ENCODE measurements at regions not wholly inside any gene's neighbourhood (a gene's known extent, or its start where the extent isn't known, plus 50 kb on each side); places are given as distances from the start of the nearest gene placed in this dataset.
"Not testable (repeated sequence)": the region's sequence is repeated elsewhere in the genome, so short reads cannot be mapped to it uniquely, and the experiment has no call there.

DNA sequence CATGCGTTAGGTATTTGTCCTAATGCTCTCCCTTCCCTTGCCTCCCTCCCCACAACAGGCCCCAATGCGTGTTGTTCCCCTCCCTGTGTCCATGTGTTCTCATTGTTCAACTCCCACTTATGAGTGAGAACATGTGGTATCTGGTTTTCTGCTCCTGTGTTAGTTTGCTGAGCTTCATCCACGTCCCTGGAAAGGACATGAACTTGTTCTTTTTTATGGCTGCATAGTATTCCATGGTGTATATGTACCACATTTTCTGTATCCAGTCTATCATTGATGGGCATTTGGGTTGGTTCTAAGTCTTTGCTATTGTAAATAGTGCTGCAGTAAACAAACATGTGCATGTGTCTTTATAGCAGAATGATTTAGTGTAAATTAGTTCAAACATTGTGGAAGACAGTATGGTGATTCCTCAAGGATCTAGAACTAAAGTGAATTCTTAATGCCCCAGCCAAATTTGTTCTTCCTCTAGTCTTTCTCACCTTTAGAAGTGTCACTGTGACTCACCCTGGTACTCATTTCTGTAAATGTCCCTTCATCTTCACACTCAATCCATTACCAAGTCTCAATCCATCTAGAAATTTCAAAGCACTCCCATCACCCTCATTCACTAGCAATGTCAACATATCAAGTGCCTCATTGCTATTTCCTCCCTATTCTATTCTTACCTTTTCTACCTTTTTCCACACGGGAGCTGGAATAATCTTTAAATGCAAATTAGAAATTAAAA lies 123.9 kb downstream of the MREG start:
- not testable (repeated sequence) for DNase-seq

DNA sequence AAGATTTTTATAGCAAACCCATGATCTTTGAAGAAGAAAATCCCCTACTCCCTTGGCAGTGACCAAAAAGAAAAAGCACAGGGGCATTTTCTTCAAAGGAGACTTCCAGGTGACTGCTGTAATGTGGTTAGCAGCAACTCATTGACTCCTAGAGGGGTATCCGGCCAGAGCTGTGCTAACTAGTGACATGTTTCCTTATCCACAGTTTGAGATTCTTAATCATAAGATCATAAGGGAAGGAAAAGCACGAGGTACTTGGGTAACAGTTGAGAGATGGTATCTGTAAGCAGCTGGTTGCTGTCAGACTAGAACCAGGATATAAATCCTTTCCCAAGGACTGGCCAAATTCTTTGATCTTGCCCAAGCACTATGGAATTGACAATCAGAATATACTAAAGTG lies 124.7 kb downstream of the MREG start:
- no peak for DNase-seq

DNA sequence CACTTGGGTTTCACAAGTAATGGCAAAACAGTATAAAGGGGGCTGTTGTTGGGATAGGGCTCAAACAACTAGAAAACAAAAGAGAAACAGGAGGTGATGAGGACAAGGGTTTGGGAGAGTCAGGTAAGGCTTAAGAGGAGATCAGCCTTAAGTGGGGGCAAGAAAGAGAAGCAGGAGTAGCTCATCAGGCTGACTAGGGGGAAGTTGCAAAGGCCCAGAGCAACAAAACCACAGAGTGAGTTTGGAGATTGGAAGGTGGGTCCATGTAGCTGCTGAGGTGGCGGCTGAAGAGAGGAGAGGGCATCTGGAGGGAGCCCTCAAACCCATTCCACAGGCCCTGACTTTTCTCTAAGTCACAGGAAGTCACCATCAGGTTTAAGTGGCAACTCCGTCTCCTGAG lies 126.0 kb downstream of the MREG start:
- no peak for DNase-seq

DNA sequence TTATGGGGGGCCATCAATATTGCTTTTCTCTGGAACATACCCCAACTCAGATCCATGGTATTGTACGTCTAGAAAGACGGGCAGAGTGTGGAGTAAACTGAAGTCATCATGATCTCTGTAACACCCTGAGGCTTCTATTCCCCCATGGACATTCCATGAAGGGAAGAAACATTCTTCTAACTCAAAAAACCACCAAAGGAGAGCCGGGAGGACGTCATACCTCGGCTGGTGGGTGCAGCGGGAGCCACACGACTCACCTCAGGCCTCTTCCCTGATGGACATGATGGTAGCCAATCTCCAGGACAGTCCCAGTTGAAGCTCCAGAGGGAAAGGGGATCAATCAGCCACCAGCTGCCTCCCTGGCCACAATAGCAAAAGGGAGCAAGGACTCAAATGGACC lies 127.3 kb downstream of the MREG start:
- DNase-seq, result no peak

DNA sequence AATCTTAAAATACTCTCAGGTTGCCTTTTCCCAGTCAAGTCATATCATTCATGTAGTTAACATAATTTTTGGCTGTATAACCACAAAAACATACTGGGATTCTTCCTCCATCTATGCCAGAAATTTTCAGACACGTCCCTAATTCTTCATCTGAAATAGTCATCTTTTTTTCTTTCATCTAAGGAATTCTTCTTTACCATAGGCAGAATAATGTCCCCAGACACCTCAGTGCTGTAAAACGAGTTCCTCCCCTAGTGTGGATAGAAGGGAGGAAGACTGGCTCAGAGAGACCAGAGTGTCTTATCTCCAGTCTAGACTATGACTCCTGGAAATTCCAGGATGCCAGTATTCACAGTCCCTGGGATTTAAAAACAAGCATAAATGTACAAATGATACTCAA lies 127.8 kb downstream of the MREG start:
- DNase-seq, result no peak

DNA sequence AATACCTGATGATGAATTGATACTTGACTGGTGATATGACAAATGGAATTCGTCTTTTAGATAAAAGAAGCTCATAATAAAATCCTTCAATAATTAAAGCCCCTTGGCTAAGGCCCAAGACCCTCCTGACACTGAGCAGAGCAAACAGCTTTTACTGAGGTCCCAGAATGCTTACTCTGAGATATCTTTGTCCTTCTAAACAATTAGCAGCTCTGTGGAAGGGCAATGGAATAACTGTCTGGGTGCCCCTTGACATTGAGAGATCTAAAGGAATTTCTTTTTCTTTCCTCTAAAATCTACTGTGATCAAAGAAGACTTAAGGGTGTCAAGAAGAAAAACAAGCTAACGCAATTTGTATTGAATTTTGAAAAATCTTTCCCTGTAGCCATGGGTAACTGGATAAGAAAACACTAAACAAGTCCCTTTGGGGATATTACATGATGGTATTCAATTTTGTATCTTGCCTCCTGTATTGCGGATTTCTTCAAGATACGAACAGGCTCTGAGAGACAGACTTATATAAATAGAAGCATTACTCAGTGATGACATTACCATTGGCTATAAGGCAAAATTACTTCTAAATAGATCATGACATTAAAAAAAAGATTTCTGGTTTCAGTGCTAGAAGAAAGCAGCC lies 128.8 kb downstream of the MREG start:
- DNase-seq, result no peak

DNA sequence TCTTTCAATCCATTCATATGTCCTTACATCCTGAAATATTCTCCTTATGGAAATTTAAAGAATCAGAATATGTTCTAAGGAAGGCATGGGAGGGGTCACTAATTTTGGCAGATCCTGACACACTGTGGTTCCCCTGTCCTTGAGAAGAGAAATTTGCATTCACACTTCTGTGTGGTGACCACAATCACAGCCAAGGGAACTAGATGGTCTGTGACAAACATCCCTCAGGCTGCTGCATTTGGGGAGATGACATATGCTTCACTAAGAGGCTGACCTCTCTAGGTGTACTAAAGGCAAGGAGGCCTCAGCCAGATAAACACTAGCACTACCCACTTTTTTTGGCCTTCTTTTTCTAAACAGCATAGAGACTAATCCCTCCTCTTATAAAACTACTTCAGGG lies 129.6 kb downstream of the MREG start:
- no peak for DNase-seq

DNA sequence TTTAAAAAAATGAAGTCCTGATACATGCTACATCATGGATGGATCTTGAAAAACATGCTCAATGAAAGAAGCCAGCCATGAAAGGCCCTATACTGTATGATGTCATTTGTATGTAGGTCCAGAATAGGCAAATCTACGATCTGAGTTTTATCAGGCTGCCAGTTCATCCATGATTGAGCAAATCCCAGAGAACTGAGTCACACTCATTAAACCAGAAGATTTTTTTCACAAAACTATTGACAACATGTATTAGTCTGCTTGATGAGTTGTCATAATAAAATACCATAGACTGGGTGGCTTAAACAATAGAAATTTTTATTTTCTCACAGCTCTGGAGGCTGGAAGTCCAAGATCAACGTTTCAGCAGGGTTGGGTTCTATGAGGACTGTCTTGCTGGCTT lies 130.7 kb downstream of the MREG start:
- DNase-seq, result no peak

DNA sequence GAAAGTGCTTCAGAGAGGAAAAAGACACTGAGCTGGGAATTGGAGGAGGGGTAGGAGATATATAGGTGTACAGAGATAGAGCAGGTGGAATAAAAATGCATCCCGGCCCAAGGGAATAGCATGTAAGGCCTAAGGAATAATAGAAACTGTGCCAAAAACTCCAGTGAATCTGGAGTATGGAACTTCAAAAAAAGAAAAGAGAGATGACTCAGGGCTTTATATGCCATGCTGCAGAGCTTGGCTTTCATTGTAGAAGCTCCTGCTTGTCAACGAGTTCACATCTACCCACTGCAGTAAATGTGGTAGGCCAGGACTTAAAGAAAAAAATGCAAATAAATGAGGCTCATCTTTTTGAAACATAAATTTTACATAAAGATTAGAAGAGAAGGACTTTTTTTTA lies 131.8 kb downstream of the MREG start:
- DNase-seq, result no peak

DNA sequence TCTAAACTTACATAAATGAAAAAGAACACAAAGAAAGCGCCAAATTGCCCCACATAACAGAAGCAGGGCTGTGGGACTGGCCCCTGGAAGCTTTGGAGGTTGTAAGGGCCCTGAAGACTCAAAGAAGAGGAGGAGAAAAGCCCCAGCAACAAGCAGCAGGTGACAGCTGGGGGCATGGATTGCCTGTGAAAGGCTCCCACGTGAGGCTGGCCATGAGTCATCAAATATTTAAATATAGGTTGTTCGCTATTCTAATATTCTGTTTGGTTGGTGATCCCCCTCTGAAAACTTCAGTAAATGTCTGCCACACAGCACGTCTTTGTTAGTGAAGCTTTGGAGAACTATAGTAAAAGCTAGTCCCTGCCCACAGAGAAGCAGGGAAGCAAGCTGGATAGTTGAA lies 132.4 kb downstream of the MREG start:
- DNase-seq, result no peak

DNA sequence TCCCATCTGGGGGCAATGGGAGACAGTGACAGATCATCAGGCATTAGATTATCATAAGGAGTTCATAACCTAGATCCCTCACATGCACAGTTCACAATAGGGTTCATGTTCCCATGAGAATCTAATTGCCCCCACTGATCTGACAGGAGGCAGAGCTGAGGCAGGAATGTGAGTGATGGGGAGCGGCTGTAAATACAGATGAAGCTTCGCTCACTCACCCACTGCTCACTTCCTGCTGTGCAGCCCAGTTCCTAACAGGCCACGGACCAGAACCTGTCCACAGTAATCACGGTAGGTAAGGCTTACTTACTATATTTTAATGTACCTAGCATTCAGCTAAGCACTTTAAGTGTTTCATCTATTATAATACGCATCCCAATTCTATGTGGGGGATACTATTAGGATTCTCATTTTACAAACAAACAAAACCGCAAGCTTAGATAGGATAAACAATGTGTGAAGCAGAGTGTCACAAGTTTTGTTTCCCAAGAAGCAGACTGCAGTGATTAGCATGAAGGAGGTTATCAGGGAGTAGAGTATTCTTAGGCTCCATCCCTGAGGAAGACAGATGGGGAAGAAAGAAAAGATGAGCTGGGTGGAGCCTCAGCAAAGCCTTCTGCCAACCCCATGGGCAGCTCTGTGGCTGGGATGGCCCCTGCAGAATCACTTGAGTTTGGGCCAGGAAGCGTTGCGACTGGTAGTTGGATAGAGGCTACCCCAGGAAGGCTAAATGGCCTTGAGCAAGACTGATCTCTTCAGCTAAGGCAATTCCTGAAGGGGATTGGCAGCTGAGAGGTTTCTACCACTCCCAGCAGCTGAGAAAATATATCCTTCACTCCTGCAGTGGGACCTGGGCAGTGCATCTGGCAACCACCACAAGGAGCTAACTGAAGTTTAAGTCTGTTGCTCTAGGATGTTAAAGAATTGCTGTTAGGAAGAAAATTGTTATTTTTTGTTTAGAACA lies 133.1 kb downstream of the MREG start:
- no peak for DNase-seq

DNA sequence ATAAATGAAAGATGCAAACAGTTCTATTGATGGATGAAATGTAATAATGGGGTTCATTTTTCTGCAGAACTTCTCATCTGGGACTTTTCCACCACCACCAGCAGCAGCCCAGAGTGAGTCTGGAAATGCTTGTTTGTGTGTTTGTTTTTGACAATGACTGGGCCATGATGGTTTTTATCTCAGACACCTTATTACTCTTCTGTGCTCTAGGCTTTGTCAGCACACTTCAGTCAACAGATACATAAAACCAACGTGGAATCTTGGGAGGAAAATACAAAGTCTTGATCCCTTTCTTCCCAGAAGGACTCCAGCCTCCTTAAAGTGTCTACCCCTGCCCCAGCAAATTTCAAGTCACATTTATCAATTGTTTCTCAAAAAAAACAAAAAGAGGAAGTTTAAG lies 134.0 kb downstream of the MREG start:
- no peak for DNase-seq

DNA sequence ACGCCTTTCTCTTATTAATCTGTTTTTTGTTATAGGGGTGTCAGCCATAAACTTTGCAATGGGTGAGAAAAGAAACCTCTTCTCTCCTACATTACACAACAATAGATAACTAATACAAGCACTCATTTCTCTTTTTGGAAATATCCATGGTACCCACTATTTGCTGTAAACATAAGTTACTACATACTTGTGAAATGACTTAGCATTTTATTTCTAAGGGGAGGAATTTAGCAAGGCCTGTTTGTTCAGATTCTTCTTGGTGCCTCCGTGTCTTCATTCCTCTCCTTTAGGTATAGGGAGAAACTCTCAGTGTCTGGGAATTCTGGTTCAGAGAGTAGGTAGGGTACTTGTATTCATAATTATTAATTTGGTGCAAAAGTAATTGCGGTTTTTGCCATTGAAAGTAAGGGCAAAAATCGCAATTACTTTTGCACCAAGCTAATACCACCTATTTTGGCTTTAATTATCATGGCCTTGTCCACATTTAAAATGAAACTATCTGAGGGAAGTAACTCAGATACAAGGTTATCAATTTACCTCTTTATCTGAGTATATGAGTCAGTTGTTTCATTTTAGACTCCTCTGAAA lies 134.8 kb downstream of the MREG start:
- DNase-seq, result no peak

DNA sequence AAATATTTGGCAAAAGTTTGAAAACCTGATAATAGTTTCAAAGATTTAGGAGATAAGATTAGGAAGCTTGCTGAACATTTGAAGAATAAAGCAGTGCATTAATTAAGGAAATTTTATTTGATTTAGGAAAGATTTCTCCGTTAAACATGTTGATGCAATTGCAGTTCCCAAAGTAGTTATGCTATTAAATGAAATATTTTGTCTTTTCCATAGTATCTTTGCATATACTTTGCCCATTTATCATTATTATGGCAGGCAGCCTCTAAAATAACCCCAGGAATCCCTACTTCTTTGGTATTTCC lies 136.5 kb downstream of the MREG start:
- DNase-seq, result no peak

DNA sequence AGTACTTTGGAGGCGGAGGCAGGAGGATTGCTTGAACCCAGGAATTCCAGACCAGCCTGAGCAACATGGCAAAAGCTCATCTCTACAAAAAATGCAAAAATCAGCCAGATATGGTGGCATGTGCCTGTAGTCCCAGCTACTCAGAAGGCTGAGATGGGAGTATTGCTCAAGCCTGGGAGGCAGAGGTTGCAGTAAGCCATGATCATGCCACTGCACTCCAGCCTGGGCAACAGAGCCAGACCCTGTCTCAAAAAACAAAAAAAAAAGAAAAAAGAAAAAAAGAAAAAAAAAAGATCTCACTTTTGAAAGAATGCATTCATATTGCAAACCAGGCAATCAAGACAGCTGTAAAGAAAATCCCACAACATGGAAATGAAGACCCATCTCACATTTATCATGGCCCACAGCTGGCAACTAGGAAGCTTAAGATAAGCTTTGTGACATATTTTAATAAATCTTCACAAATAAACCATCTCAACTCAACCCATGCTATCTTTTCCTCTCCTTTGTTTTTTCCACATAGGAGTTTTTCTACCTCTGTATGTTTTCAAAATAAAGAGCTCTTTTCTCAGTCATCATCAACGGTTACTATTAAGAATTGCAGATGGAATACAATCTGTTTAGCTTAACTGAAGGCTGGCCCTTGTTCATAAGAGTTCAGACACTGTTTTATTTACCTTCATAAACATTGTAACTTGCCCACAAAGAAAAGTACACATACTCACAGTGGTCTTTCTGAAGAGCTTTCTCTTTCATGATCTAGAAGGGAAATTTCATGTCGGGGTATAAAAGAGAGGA lies 137.0 kb downstream of the MREG start:
- no peak for DNase-seq

DNA sequence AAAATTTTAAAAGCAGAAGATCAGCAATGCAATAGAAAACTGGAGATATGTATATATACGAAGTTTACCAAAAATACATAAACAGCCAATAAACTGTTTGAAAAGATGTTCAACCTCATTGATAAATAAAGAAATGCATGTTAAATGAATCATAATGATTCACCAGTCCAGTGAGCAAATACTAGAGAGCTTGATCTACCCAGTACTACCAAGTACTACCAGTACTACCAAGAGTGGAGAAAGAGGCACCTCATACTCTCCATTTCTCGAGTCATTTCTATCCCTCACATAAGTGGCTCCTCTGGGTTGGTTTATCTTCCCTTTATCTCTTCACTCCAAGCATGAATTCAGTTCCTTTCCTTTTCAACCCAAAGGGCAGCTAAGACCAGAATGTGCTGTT lies 138.9 kb downstream of the MREG start:
- no peak for DNase-seq

DNA sequence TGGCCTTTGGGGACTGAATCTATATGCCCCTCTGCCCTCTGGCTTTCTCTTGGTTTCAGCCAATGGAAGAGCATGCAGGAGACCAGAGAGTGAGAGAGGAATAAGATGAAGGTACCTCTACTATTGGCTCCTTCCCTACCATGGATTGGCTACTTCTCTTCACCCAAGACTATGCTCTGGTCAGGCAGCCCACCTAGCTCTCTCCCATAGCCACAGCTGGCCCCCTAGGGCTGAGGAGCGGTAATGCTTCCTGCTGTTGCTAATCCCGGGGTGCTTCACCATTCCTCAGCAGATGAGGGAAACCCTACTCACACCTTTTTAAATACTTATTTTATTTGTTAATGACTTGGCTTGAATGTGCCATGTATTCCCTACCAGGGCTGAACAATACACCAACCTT lies 142.4 kb downstream of the MREG start:
- DNase-seq, result no peak

DNA sequence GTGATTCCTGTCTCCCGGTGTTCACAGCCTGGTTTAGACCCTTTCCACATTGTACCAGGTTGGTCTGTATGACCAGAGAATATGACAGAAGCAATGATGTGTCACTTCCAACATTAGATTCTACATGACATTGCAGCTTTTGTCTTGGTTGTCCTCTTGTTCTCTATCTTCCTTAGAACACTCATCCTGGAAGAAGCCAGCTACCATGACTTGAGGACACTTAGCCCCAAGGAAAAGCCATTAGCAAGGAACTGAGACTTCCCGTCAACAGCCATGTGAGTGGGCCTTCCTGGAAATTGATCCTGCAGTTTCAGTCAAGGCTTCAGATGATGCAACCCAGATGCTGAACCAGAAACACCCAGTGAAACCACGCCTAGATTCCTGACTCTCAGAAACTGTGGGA lies 143.3 kb downstream of the MREG start:
- no peak for DNase-seq

DNA sequence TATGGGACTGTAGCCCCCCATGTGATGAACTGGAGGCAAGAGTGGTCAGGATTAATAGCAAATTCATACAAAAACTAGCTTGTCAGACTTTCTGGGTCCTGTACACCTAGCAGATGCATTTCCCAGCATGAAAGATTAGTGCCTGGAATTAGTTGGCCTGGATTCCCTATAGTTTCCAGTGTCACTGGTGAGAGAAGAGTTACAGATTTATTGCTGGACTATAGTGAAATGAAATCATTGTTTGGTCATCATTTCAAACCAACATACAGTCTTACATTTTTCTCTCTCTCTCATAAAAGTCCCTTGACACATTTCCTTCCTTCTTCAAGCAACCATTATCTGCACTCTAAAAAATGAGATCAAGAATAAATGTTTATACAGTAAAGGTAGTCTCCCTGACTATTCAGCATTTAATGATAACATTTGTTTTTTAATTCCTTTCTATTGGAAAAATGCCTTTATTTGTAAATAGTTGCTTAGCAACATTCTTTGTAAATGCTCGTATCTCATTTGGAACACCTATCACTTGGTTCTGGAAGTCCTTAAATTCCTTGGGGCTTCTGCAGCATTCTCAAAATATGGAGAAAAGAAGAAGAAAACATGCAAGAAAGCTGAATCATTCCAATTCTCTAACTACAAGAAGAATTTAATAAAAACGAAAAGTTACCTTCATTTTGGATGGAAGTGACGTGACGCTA lies 144.4 kb downstream of the MREG start:
- no peak for DNase-seq

DNA sequence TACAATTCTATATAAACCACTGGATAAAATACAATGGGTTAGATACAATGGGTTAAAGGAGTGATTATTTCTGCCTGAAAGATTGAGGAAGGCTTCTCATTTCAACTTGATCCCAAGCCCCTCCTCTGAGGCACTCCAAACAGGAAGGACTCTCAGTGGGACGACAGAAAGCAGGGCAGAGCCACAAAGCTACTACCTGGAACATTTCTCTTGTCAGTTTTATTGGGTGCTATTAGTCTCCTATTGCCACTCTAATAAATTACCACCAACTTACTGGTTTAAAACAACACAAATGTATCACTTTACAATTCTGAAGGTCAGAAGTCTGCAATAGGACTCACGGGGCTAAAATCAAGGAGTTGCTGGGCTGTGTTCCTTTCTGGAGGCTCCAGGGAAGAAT lies 146.7 kb downstream of the MREG start:
- DNase-seq, result no peak

DNA sequence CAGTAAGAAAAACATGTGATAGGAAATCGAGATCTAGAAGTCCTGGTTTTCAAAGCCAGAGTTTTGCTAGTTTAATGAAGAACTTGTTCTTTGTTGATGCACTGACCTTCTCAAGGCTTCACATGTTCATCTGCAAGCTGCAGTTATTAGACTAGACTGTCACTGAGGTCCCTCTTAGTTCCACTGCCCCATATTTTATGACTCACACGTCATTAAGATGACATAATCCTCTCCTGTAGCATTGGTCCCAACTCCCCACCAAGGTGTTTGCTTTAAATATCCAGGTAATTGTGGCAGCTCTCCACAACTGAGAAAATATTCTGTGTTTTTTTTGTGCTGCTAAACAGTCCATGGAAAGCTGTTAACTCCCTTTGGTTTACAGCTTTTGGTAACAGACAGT lies 149.7 kb downstream of the MREG start:
- DNase-seq, result no peak

DNA sequence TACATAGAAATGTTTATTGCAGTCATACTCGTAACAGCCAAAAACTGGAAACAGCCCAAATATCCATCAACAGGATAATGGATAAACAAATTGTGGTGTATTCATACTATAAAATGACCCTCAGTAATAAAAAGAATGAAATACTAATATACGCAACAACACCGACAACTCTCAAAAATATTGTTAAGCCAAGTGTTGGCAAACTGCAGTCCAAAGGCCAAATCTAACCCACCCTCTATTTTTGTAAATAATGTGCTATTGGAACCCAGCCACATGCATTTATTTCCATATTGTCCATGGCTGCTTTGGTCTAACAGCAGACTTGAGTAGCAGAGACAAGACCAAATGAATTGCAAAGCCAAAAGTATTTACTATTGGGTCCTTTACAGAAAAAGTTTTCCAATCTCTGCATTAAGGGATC lies 151.0 kb downstream of the MREG start:
- no peak for DNase-seq
